ENCODE measurements at regions not wholly inside any gene's neighbourhood (a gene's known extent, or its start where the extent isn't known, plus 50 kb on each side); places are given as distances from the start of the nearest gene placed in this dataset.

DNA sequence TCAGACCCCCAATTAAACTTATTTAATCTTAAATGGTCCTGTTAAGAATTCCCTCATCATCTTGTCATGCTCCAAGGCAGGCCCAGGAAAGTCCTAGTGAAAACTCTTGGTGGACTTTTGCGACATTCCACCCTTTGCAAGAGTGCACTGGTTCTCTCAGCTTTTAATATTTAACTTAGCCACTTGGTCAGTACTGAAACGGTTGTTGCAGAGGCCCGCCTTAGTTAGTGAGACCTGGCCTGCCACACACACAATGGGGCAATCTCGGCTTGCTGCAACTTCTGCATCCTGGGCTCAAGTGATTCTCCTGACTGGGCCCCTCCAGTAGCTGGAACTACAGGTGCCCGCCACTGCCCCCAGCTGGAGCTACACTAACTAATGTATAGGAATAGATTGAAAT lies 1366.0 kb downstream of the UQCRFS1 start:
- TF ChIP-seq CTCF (IDR thresholded peaks at IDR 0.05) = no peak
- no peak for TF ChIP-seq POLR2A (IDR thresholded peaks at IDR 0.05)
